RWPE2 (cell line): ENCODE measurements at regions not wholly inside any gene's neighbourhood (a gene's known extent, or its start where the extent isn't known, plus 50 kb on each side); places are given as distances from the start of the nearest gene placed in this dataset.

ENCODE experiments used
- ATAC-seq: fragments of 200-7000 bp; cut with Tn5 transposase; 3 replicates; pipeline ENCODE4 v1.9.1; 2021; ENCODE audit warnings: low read depth
- DNase-seq: peaks from one replicate; pipeline ENCODE4 v3.0.0-alpha.2; 2020; ENCODE audit warnings: low spot score
- H3K27ac ChIP-seq: fragments of 450-650 bp; 2 replicates; pipeline ENCODE4 v1.5.1; 2017; ENCODE audit warnings: mild to moderate bottlenecking; ENCODE audit not compliant: poor library complexity, severe bottlenecking
- H3K27me3 ChIP-seq: fragments of 250-450 bp; sonication (Bioruptor Pico); 2 replicates; pipeline ENCODE4 v1.5.1; 2021; ENCODE audit warnings: mild to moderate bottlenecking, moderate library complexity; ENCODE audit not compliant: insufficient read depth, poor library complexity, severe bottlenecking
- H3K36me3 ChIP-seq: fragments of 250-450 bp; sonication (Bioruptor Pico); 2 replicates; pipeline ENCODE4 v1.5.1; 2020; ENCODE audit warnings: low read depth, mild to moderate bottlenecking, moderate library complexity
- H3K4me1 ChIP-seq: fragments of 250-450 bp; sonication (Bioruptor Pico); 2 replicates; pipeline ENCODE4 v1.5.1; 2021; ENCODE audit warnings: mild to moderate bottlenecking, moderate library complexity; ENCODE audit not compliant: insufficient read depth, poor library complexity, severe bottlenecking
- H3K4me3 ChIP-seq: fragments of 250-450 bp; sonication (Bioruptor Pico); 2 replicates; pipeline ENCODE4 v1.5.1; 2021; ENCODE audit warnings: mild to moderate bottlenecking, moderate library complexity; ENCODE audit not compliant: severe bottlenecking
- H3K9me3 ChIP-seq: fragments of 250-450 bp; sonication (Bioruptor Pico); 2 replicates; pipeline ENCODE4 v1.5.1; 2021; ENCODE audit warnings: mild to moderate bottlenecking, moderate library complexity; ENCODE audit not compliant: severe bottlenecking
- CTCF ChIP-seq: fragments of 450-650 bp; IDR thresholded peaks from one replicate; pipeline ENCODE4 v1.5.1; 2017; ENCODE audit warnings: mild to moderate bottlenecking, moderate library complexity; ENCODE audit not compliant: poor library complexity, severe bottlenecking

- ATAC-seq: no peak
- DNase-seq: no peak
- H3K4me3 ChIP-seq: no peak overlapping the region
- H3K27ac ChIP-seq: no peak overlapping the region
- TF ChIP-seq CTCF: no peak
- H3K36me3 ChIP-seq: no peaks in the 10 kb centered on the region
- no peaks in the 10 kb centered on the region for H3K9me3 ChIP-seq
- no peaks in the 10 kb centered on the region for H3K4me1 ChIP-seq
- no peaks in the 10 kb centered on the region for H3K27me3 ChIP-seq
Observed at GRCh38 chr10:85444868-85445267, 921.7 kb downstream of the GRID1 start.

- no peaks in the 10 kb centered on the region for H3K9me3 ChIP-seq
- ATAC-seq (no peak), DNase-seq (no peak)
- no peak overlapping the region for H3K27ac ChIP-seq
- no peaks in the 10 kb centered on the region for H3K4me1 ChIP-seq
- H3K4me3 ChIP-seq: no peak overlapping the region
- no peaks in the 10 kb centered on the region for H3K36me3 ChIP-seq
- H3K27me3 ChIP-seq: no peaks in the 10 kb centered on the region
- TF ChIP-seq CTCF: no peak
Observed at GRCh38 chr10:85445702-85446101, 920.9 kb downstream of the GRID1 start.

GRCh38 chr10:85446827-85447226 is 919.8 kb downstream of the GRID1 start:
- Histone ChIP-seq H3K4me1 (no peaks in the 10 kb centered on the region), H3K36me3 (no peaks in the 10 kb centered on the region), H3K27ac (no peak overlapping the region), H3K9me3 (no peaks in the 10 kb centered on the region), H3K27me3 (no peaks in the 10 kb centered on the region), H3K4me3 (no peak overlapping the region)
- no peak for TF ChIP-seq CTCF
- ATAC-seq: no peak
- no peak for DNase-seq

- H3K4me1 ChIP-seq: no peaks in the 10 kb centered on the region
- no peak for TF ChIP-seq CTCF
- no peak for DNase-seq
- H3K27ac ChIP-seq: no peak overlapping the region
- H3K27me3 ChIP-seq: no peaks in the 10 kb centered on the region
- no peaks in the 10 kb centered on the region for H3K9me3 ChIP-seq
- H3K4me3 ChIP-seq: no peak overlapping the region
- no peak for ATAC-seq
- H3K36me3 ChIP-seq: no peaks in the 10 kb centered on the region
Observed at GRCh38 chr10:85447690-85448089, 918.9 kb downstream of the GRID1 start.

- no peak overlapping the region for H3K27ac ChIP-seq
- no peaks in the 10 kb centered on the region for H3K36me3 ChIP-seq
- no peaks in the 10 kb centered on the region for H3K4me1 ChIP-seq
- H3K9me3 ChIP-seq: no peaks in the 10 kb centered on the region
- H3K4me3 ChIP-seq: no peak overlapping the region
- H3K27me3 ChIP-seq: no peaks in the 10 kb centered on the region
- DNase-seq: no peak
- ATAC-seq: no peak
- no peak for TF ChIP-seq CTCF
Observed at GRCh38 chr10:85448716-85449115, 917.9 kb downstream of the GRID1 start.
